ENCODE measurements at regions not wholly inside any gene's neighbourhood (a gene's known extent, or its start where the extent isn't known, plus 50 kb on each side); places are given as distances from the start of the nearest gene placed in this dataset.
A peak's percentile ranks its signal among the peaks of the same experiment; 100 is the strongest.

DNA sequence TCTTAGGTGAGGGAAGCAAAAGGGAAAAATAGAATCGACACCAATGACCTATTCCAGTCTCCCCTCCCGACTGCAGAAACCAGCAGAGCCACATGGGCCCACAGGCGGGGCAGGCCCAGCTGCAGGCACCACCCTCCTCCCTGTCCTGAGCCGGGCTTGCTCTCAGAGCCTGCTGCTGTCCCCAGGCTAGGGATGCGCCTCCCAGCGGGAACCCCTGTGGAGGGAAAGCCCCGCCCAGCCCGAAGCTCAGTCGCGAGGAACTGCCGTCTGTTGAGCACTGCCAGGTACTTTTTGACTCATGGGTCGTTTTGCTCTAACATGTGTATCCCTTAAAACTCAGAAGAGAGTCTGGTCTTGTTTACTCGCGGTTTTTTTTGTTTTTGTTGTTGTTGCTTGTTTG is 124.5 kb upstream of the RET start:
- DNase-seq (ENCODE audit: low read depth), result peak; percentile 5

DNA sequence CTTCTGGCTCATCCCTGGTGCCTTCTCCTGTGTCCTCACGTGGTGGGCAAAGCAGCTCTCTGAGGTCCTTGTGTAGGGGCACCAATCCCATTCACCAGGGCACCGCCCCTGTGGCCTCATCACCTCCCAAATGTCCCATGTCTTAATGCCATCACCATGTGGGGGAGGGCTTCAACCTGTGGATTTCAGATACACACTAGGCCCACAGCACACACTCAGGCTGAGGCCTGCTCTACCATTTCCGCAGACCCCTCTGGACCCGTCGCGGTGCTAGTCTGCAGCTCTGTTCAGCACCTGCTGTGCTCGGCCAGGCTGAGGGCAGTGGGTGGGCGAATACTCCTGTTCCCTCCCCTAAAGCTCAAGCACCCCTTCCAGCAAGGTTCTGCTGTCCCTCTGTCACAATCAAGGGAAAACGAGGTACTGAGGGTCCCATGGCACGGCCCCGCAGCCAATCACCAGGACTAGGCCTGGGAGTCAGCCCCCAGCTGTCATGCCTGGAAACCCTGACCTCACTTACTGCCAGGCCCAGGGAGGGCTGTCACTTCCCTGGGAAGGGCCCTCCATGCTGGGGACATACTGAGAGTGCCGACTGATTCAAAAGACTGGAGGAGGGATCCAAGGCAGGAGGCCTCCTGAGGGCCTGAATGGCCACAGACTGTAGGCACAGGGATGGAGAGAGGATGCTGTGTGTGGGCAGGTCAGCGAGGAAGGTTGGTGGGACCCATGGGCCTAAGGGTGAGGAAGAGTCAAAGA is 123.8 kb upstream of the RET start:
- DNase-seq (ENCODE audit: low read depth), result no peak

DNA sequence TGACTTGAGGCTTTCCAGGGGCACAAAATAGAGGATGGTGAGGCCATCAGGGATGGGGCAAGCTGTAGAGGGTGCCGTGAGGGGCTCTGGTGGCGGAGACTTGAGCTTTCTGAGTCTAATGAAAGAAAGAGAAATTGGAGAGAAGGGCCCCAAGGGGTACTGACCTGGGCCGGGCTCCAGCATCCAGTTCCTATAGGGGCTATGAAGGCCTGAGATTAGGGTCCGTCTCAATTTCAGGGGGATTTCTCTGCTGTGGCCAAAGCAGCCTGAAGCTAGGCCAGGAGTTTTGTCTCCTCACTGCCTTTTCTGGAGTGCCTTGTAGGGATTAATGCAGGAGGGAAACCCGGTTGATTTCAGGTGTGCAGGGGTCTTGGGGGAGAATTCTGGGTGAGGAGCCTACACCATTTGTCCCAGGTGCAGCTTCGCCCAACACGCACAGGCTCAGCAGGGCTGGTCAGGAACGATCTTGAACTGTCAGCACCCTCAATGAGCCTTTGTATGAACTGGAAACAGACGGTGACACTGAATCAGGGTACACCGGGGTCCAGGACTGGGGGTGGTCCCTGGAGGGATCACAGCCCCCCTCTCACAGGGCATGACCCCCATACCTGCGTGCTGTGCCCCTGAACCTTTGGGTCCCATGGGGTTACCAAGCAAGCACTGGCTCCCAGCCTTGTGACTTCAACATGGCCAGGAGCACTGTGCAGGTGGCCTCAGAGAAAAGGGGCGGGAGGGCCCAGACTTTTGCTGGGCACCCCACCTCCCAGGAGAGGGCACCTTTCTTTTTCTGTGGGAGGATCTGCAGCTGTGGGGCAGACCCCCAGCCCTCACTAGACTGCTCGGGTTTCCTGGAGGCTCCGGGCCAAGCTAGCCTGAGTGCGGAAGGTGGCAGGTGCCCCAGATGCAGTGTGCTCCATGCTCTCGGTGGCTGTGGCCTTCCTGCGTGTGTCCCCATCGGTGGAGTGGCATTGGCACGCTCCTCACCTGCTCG is 122.9 kb upstream of the RET start:
- DNase-seq (ENCODE audit: low read depth), result no peak

DNA sequence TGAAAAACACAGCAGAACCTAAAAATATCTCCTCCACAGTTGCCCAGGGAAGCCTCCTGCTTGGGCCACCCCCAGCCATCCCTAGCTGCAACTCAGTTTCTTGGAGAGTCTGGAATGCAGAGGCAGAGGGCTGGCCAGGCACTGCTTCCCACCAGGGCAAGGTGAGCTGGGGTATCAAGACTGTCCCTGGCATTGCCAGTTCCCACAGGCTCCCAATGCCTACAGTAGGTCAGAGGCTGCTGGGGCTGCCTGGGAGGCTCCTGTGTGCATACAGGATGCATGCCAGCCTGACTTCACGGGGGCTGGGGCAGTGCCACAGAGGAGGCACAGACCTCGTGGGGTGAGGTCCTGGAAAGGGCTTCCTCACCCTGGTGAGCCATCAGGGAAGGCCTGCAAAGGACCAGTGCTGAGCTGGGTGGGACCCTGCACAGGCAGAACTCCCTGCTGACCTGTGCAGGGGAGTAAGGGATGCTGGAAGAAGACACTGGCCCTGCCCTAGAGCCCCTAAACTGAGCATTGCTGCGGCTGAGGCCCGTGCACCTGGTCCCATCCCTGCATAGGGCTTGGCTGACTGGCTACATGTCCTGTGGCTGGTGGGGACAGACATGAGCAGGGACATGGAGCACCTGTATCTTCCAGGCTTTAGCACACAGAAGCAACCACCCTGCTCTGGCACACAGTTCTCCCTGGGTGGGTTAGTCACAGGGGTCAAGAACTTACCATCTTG is 121.9 kb upstream of the RET start:
- no peak for DNase-seq (ENCODE audit: low read depth)

DNA sequence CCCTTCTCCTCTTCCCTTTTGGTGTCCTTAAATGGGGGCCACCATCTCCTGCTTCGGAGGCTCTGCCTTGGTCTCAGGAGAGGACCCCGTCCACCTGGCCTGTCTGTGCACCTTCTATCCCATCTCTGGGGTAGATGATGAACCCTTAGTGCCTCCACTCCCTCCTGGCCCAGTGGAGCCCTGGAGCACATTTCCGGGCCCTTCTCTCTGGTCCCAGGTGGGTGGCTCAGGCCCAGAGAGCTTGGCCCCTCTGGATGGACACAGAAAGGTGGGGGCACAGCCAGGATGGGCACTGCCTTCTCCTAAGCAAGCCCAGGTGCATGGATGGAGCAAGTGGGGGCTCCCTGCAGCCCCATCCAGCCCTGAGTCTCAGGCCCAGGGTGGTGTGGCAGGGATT is 121.4 kb upstream of the RET start:
- no peak for DNase-seq (ENCODE audit: low read depth)

DNA sequence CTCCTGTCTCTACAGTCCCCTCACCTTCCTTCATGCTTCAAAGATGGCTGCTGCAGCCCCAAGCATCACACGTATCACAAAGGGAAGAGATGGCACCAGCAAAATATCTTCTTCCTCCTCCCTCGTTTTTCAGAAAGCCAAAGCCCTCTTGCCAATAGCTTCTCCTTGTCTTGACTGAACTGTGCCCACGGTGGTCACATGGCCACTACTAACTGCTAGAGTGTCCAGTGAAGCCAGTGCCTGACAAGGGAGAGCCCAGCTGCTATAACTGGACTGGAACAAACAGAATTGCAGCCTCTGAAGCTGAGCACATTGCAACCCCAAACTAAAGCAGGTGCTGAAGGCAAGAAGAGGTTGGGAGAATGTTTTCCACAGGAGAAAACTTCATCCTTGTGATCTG is 120.8 kb upstream of the RET start:
- no peak for DNase-seq (ENCODE audit: low read depth)

DNA sequence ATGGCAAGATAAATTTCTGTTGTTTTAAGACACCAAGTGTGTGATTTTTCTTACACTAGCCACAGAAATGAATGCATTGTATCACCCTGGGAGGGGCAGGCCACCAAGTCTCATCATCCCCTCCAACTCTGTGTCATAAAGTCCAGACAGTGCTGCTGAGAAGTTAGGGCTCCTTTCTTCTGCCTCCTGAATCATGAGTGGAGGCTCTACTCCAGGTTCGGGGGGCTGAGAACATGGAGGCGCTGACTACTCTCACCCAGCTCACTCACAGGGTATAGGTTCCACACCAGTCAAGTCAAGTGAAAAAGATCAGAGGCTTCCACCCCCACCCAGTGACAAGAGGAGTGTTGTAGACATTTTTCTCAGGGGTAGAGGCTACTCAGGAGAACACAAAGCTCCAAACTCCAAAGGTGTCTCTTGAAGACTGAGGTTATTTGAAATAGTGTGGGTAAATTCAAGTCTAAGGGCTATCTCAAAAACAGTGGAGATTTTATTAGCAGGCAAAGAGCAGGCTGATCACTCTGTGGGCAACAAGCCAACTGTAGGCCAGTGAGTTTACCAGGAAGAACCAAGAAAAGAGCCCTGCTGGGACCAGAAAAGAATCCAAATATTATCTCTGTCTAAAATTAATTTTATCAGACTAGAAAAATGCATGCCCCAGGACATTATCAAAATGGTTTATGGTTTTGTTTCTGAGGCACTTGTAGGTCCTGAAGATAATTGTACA is 118.6 kb upstream of the RET start:
- DNase-seq (ENCODE audit: low read depth), result no peak

DNA sequence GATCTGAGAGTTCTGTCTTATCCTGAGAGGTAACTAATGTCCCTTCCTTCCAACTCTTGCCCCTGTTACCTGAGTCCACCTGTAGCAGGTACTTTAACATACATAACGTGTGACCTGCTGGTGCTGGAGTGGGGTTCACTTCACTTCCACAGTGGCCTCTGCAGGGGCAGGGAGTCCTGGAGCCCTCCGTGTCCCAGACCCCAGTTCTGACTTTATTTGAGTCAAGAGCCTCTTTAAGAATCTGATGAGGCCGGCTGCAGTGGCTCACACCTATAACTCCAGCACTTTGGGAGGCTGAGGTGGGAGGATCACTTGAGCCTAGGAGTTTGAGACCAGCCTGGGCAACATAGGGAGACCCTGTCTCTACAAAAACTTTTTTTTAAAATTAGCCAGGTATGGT is 117.0 kb upstream of the RET start:
- DNase-seq (ENCODE audit: low read depth), result no peak

DNA sequence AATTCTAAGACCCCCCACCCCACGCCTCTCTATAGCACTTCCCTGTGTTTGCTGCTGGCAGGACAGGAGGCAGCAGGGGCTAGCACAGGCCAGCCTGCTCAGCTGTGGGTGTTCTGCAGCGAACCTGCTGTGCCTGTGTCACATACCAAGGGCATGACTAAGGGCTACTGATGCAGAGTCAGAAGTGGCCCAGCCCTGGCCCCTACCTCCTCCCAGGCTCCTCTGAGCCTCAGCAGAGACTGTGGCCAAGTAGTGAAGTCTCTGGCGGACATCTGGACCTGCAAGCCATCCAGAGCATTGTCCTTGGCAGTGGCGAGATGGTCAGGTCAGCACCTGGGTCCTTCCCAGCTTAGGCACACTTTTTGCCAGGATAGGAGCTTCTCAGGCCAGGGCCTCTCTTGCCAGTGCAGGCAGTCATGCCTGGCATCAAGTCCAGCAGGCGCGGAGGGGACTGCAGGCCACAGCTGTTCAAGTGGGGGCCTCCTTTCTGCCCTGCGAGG is 116.3 kb upstream of the RET start:
- peak; percentile 27 for DNase-seq (ENCODE audit: low read depth)

DNA sequence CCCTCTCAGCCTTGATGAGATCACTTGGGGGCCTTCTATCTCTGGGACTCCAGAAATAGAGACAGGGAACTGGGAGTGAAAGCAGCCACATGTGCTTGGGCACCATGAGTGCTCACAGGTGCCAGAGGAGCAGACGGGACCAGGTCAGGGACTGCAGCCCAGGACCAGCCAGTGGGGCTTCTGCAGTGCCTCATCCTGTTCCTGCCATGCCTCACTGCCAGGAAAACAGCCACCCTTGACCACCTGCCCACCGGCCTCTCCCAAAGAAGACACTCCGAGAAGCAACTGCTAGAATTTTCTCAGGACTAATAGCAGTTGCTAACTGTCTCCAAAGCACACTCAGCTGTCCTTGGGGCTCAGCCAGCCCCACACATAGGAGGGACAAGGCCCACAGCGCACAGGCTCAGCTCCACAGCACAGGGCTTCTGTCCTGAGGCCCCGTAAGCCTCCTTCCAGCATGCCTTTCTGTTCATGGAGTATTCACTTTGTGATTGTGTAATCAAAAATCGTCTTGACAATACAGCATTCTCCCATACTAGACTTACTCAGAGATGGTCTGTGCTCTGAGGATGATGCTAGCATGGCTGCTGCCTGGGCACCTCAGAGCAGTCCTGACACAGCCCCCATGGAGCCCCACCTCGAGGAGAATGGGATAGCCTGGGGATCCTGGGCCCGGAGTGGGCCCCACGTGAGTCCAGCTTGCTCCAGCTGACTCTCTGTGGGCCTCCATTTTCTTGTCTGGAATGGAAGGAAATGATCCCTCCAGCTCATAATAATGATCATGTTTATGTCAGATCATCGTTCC is 115.7 kb upstream of the RET start:
- DNase-seq (ENCODE audit: low read depth), result no peak

DNA sequence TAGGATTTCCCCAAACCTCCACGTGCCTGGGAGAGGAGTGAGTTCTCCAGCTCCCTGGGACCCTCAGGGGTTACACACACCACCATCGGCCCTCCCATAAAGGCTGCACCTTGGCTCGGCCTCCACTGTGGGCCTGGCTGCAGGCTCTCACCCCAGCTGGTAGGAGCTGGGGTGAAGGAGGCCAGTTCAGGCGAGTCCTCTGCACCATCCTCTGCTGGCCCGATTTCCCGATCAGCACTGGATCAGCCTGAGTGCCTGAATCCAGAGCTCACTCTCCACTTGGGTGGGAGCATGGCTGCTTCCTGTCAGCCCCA is 115.1 kb upstream of the RET start:
- no peak for DNase-seq (ENCODE audit: low read depth)

DNA sequence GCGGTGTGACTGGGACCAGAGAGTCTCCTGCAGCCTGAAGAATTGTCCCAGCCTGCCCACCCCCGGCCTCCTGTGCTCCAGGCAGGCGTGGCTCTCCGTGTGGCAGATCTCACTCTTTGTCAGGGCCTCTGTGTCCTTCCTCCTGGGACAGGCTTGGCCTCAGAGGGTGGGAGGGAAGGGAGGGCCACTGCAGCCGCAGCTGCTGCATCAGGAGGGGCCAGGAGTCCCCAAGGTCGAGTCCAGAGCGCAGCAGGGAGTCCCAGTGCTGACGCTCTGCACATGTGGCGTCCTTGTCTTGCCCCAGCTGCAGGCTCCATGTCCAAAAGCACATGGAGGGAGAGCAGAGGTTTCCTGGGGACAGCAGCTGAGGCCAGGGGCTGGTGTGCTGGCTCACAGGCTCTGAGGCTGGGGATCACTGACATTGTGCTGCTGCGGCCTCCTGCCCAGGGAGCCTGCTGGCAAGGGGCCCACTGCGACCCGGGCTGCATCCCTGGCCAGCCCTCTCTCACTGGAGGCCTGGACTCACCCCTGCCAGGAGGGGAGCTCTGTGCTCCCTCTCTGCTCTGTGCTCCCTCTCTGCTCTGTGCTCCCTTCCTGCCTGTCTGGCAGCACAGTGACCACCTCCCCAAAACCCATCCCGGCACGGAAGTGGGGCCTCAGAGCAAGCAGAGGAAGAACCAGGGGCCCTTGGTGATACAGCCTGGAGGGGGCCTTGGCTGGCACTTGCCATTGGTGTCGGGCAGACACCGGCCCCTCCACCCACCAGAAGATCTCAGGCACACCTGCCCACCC is 114.6 kb upstream of the RET start:
- no peak for DNase-seq (ENCODE audit: low read depth)

DNA sequence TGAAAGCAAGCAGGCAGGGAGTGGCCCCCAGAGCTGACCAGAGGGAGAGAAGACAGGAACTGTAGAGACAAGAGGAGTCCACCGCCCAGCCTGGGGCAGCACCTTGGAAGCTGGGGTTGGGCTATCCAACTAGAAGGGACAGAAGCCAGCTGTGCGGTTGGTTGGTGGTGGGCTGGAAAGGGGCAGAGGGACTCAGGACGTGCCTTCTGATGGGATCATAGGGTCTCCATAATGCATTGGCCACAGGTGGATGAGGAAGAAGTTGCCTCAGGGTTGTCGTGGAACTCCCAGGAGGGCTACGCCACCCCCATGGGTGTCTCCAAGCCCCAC is 114.0 kb upstream of the RET start:
- DNase-seq (ENCODE audit: low read depth), result no peak

DNA sequence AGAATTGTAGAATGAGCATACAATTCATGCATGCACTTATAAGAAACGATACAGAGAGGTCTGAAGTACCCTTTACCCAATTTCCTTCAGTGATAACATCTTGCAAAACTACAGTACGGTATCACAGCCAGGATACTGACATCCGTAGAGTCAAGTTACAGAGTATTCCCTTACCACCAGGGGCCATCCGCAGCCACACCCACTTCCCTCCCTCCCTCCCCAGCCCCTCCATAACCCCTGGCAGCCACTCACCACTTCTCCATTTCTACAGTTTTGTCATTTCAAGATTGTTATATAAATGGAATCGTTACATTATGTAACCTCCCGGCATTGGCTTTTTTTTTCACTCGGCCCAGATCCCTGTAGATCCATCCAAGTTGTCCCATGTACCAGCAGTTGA is 113.6 kb upstream of the RET start:
- no peak for DNase-seq (ENCODE audit: low read depth)

DNA sequence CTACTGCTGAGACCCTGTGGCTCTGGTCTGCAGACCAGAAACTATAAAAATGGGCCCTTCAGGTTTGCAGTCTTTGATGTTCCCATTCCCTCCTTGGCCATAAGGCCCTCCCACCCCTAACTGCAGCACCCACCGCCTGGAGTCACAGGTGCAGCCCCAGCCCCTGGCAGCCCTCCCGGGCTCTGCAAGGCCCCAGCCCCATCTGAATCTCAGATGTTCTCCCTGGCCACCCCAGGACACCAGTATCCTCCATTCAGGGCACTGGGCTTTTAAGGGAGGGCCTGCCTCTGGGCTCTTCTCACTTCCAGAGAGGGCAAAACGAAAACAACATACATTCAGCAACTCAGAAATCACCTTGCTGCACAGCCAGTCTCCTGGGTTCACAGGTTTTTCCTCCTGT is 107.7 kb upstream of the RET start:
- DNase-seq (ENCODE audit: low read depth), result no peak

DNA sequence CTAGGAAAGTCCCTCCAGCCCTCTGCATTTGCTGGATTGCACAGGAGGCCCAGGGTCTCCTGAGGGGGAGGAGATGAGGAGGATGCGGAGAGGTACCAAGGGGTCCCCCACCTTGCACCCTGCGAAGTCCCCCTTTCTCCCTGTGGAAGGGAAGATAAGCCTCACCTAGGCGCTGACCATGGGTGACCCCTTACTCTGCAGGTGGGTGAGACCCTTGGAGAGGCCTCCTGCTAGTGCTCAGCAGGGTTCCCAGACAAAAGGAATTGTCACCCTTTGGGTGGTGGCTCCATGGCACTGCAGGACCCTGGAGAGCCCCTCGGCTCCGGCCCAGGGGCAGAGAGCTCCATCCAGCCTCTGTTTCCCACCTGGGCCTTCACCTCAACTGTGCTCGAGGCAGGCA is 107.0 kb upstream of the RET start:
- DNase-seq (ENCODE audit: low read depth), result no peak

DNA sequence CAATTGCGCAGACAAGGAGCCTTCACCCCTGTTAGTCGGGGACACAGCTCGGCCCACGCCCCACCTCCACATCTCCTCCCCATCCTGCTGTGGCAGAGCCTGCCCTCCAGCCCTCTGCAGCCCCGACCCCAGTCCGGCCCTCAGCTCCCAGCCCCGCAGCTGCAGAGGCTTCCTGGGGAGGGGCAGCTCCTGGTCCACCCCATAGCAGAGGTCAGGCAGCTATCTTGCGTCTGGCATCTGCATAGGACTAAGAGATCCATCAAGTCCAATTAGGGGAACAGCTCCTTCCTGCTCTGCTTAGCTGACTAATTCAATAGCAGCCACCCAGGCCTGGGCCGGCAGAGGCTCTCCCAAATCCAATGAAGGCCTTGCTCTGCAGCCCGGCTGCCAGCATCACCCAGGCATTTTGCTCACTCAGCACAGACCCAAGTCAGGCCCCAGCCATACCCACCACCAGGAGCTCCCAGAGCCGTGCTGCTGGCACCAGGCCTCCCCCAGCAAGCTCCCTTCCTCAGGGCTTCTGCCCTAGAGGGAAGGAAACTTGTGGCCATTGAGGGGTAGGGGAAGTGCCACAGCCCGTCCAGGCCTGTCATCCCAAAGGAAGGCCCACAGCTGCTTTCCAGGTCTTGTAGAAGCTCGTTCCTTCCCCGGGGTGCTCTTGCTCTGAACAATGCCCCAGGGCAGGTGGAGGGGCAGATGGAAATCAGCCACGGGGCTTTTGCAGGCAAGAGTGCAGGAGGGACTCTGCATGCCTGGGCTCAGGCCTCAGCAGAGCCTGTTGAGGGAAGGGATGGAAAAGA is 106.2 kb upstream of the RET start:
- no peak for DNase-seq (ENCODE audit: low read depth)

DNA sequence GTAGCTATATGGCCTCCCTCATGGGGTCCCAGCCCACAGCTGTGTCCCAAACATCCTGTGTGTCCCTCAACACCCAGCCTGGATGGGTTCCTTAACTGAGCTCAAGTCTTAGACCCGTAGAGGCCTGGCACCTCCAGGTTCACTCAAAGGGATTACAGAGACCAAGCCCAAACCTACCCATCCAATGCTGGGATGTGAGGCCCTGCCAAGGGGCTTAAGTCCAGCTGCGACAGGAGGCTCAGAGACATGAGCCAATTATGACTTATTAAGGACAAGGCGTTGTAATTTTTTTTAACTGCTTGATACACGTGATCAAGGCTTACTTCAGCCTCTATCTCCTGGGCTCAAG is 105.6 kb upstream of the RET start:
- DNase-seq (ENCODE audit: low read depth), result no peak

DNA sequence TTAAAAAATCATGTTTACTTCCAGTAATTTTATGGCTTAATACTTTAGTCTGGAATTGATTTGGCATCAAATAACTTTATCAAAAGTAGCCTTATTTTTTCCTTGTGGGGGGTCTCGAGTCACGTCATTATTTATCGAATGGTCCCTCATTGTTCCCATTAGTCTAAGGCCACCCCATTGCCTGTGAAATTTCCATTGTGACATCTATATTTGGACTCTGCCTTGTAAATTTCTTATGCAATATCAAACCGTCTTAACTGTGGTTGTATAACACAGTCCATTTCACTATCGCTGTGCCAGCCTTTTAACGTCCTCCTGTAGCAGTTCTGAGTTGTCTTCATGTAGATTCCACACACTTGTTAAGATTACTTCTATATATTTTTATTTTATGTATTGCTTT is 103.9 kb upstream of the RET start:
- no peak for DNase-seq (ENCODE audit: low read depth)

DNA sequence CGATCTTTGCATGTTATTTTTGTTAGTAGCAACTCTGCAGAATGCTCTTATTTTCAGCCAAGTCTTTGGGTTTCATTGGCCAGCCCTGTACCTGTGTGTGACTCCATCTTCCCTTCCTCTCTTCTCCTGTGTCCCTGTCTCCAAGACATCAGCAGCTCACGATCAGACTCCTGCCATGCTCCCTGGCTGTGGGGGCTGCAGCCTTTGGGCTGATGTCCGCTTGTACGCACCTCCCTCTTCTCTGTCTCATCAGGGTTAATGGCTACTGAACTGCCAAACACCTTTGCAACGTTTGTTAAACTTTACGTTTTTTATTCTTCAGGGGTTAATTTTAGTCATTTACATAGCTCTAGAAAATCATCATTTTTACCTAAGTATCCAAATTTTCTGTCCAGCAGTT is 103.5 kb upstream of the RET start:
- DNase-seq (ENCODE audit: low read depth), result no peak

Measured in GM04504 (cell line).